ENCODE measurements at regions not wholly inside any gene's neighbourhood (a gene's known extent, or its start where the extent isn't known, plus 50 kb on each side); places are given as distances from the start of the nearest gene placed in this dataset.
"Not testable (repeated sequence)": the region's sequence is repeated elsewhere in the genome, so short reads cannot be mapped to it uniquely, and the experiment has no call there.

- no peak overlapping the region for H3K4me3 ChIP-seq (ENCODE audit: low read depth, low read length)
- DNase-seq (ENCODE audit: low read depth), result no peak
- in situ Hi-C loops (cut with HindIII; ENCODE audit: low sequenced_read_pairs), result no loop called here
- TF ChIP-seq, protein P1, sequence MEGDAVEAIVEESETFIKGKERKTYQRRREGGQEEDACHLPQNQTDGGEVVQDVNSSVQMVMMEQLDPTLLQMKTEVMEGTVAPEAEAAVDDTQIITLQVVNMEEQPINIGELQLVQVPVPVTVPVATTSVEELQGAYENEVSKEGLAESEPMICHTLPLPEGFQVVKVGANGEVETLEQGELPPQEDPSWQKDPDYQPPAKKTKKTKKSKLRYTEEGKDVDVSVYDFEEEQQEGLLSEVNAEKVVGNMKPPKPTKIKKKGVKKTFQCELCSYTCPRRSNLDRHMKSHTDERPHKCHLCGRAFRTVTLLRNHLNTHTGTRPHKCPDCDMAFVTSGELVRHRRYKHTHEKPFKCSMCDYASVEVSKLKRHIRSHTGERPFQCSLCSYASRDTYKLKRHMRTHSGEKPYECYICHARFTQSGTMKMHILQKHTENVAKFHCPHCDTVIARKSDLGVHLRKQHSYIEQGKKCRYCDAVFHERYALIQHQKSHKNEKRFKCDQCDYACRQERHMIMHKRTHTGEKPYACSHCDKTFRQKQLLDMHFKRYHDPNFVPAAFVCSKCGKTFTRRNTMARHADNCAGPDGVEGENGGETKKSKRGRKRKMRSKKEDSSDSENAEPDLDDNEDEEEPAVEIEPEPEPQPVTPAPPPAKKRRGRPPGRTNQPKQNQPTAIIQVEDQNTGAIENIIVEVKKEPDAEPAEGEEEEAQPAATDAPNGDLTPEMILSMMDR (IDR thresholded peaks at IDR 0.05; ENCODE audit: low read depth, low read length, missing control alignments), result no peak
These were observed 57.6 kb upstream of the LIPC start for GRCh38 chr15:58374147-58374546.

GRCh38 chr15:58377193-58377592 lies 54.6 kb upstream of the LIPC start:
- in situ Hi-C loops (cut with HindIII; ENCODE audit: low sequenced_read_pairs), result no loop called here
- TF ChIP-seq, protein P1 (IDR thresholded peaks at IDR 0.05; ENCODE audit: low read depth, low read length, missing control alignments), result no peak
- no peak for DNase-seq (ENCODE audit: low read depth)
- H3K4me3 ChIP-seq (ENCODE audit: low read depth, low read length), result no peak overlapping the region

- in situ Hi-C loops (cut with HindIII; ENCODE audit: low sequenced_read_pairs), result no loop called here
- TF ChIP-seq, protein P1 (IDR thresholded peaks at IDR 0.05; ENCODE audit: low read depth, low read length, missing control alignments), result no peak
- no peak for DNase-seq (ENCODE audit: low read depth)
- H3K4me3 ChIP-seq (ENCODE audit: low read depth, low read length), result no peak overlapping the region
These were observed 53.3 kb upstream of the LIPC start for GRCh38 chr15:58378241-58379085.

DNA sequence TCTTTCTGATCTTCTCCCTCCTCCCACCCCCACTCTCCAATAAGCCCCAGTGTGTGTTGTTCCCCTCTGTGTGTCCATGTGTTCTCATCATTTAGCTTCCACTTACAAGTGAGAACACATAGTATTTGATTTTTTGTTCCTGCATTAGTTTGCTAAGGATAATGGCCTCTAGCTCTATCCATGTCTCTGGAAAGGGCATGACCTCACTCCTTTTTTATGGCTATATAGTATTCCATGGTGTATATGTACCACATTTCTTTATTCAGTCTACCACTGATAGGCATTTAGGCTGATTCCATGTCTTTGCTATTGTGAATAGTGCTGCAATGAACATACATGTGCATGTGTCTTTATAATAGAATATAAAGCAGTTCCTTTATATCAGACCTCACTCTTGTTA lies 52.3 kb upstream of the LIPC start:
- in situ Hi-C loops (cut with HindIII; ENCODE audit: low sequenced_read_pairs), result not testable (repeated sequence)

DNA sequence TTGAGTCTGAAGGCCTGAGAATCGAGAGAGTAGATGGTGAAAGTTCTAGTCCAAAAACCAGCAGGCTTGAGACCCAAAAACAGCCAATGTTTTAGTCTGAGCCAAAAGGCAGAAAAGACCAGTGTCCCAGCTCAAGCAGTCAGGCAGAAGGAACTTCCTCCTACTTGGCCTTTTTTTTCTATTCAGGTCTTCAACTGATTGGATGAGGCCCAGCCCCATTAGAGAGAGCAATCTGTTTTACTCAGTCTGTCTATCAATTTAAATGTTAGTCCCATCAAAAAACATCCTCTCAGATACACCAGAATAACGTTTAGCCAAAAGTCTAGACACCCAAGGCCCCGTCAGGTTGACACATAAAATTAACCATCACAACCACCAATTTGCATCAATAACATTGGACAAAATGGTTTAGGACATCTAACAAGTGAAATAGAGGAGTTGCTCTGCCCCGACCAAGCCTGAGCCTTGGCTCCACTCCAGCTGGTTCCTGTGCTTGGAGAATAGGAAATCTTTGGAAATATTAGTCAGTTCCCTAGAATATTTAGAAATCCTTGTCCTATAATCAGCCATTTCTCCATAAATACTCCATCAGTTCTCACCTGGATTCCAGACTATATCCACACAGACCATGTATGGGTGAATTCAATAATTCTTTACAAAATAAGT lies 51.4 kb upstream of the LIPC start:
- TF ChIP-seq, protein P1 (IDR thresholded peaks at IDR 0.05; ENCODE audit: low read depth, low read length, missing control alignments), result no peak
- H3K4me3 ChIP-seq (ENCODE audit: low read depth, low read length), result no peak overlapping the region
- in situ Hi-C loops (cut with HindIII; ENCODE audit: low sequenced_read_pairs), result no loop called here
- DNase-seq (ENCODE audit: low read depth), result no peak

More for the DNA sequence above, 52.3 kb upstream of the LIPC start:
- not testable (repeated sequence) for H3K4me3 ChIP-seq (ENCODE audit: low read depth, low read length); DNase-seq (ENCODE audit: low read depth)

DNA sequence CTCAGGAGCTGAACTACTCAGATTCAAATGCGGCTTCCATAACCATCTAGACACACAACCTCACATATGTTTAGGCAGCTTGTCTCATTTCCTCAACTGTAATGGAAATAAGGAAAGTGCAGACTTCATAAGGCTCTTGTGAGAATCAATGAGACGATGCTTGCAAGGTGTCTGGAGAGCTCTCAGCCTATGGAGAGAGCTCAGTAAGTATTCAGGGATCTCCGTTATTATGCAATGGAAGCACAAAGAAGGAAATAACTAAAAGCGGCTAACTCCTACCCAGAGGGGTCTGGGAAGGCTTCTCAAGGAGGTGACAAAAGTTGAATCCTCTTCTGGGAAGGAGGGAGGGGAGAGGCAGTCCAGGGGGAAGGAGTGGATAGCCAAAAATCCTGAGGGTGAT lies 50.1 kb upstream of the LIPC start:
- in situ Hi-C loops (cut with HindIII; ENCODE audit: low sequenced_read_pairs), result no loop called here
- no peak for DNase-seq (ENCODE audit: low read depth)
- TF ChIP-seq, protein P1 (IDR thresholded peaks at IDR 0.05; ENCODE audit: low read depth, low read length, missing control alignments), result no peak
- H3K4me3 ChIP-seq (ENCODE audit: low read depth, low read length), result no peak overlapping the region
